ENCODE measurements at regions not wholly inside any gene's neighbourhood (a gene's known extent, or its start where the extent isn't known, plus 50 kb on each side); places are given as distances from the start of the nearest gene placed in this dataset.

- TF ChIP-seq, protein P1, sequence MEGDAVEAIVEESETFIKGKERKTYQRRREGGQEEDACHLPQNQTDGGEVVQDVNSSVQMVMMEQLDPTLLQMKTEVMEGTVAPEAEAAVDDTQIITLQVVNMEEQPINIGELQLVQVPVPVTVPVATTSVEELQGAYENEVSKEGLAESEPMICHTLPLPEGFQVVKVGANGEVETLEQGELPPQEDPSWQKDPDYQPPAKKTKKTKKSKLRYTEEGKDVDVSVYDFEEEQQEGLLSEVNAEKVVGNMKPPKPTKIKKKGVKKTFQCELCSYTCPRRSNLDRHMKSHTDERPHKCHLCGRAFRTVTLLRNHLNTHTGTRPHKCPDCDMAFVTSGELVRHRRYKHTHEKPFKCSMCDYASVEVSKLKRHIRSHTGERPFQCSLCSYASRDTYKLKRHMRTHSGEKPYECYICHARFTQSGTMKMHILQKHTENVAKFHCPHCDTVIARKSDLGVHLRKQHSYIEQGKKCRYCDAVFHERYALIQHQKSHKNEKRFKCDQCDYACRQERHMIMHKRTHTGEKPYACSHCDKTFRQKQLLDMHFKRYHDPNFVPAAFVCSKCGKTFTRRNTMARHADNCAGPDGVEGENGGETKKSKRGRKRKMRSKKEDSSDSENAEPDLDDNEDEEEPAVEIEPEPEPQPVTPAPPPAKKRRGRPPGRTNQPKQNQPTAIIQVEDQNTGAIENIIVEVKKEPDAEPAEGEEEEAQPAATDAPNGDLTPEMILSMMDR (IDR thresholded peaks at IDR 0.05): no peak
- TF ChIP-seq POLR2A (IDR thresholded peaks at IDR 0.05): no peak
Observed at GRCh38 chr3:757711-758110, 335.1 kb upstream of the CNTN6 start.

All from right lobe of liver (tissue), 4 donors.